ENCODE measurements at regions not wholly inside any gene's neighbourhood (a gene's known extent, or its start where the extent isn't known, plus 50 kb on each side); places are given as distances from the start of the nearest gene placed in this dataset.

- no peaks in the 10 kb centered on the region for H3K4me1 ChIP-seq
- no peaks in the 10 kb centered on the region for H3K79me2 ChIP-seq
- H3K27ac ChIP-seq = no peak overlapping the region
- TF ChIP-seq CTCF (IDR thresholded peaks at IDR 0.05) = no peak
- H2AFZ ChIP-seq = no peak overlapping the region
- H3K9me3 ChIP-seq (ENCODE audit: control insufficient read depth, low read length) = no peaks in the 10 kb centered on the region
- no peak overlapping the region for H3K4me3 ChIP-seq (ENCODE audit: low read depth, low read length)
- H3K9ac ChIP-seq = no peak overlapping the region
- no peaks in the 10 kb centered on the region for H3K36me3 ChIP-seq (ENCODE audit: control insufficient read depth, insufficient read depth, low read length)
- H3K4me2 ChIP-seq (ENCODE audit: low read length) = no peak overlapping the region
- H3K27me3 ChIP-seq (ENCODE audit: control insufficient read depth, insufficient read depth, low read length) = no peaks in the 10 kb centered on the region
Observed at GRCh38 chr2:42859791-42860190, 67.4 kb upstream of the HAAO start.

- no peaks in the 10 kb centered on the region for H3K79me2 ChIP-seq
- no peaks in the 10 kb centered on the region for H3K4me1 ChIP-seq
- peak; percentile 87 for TF ChIP-seq CTCF (IDR thresholded peaks at IDR 0.05)
- H3K27me3 ChIP-seq (ENCODE audit: control insufficient read depth, insufficient read depth, low read length) = no peaks in the 10 kb centered on the region
- no peak overlapping the region for H3K4me3 ChIP-seq (ENCODE audit: low read depth, low read length)
- H3K36me3 ChIP-seq (ENCODE audit: control insufficient read depth, insufficient read depth, low read length) = no peaks in the 10 kb centered on the region
- no peak overlapping the region for H3K27ac ChIP-seq
- no peak overlapping the region for H3K4me2 ChIP-seq (ENCODE audit: low read length)
- no peak overlapping the region for H2AFZ ChIP-seq
- H3K9ac ChIP-seq = no peak overlapping the region
- no peaks in the 10 kb centered on the region for H3K9me3 ChIP-seq (ENCODE audit: control insufficient read depth, low read length)
Observed at GRCh38 chr2:42859006-42859552, 66.7 kb upstream of the HAAO start.

GRCh38 chr2:42858140-42859005 lies 66.0 kb upstream of the HAAO start:
- no peak overlapping the region for H3K4me2 ChIP-seq (ENCODE audit: low read length)
- no peak overlapping the region for H3K27ac ChIP-seq
- no peaks in the 10 kb centered on the region for H3K79me2 ChIP-seq
- no peaks in the 10 kb centered on the region for H3K36me3 ChIP-seq (ENCODE audit: control insufficient read depth, insufficient read depth, low read length)
- no peaks in the 10 kb centered on the region for H3K4me1 ChIP-seq
- H3K9me3 ChIP-seq (ENCODE audit: control insufficient read depth, low read length) = no peaks in the 10 kb centered on the region
- H3K27me3 ChIP-seq (ENCODE audit: control insufficient read depth, insufficient read depth, low read length) = no peaks in the 10 kb centered on the region
- H3K9ac ChIP-seq = no peak overlapping the region
- TF ChIP-seq CTCF (IDR thresholded peaks at IDR 0.05) = no peak
- no peak overlapping the region for H3K4me3 ChIP-seq (ENCODE audit: low read depth, low read length)
- no peak overlapping the region for H2AFZ ChIP-seq

- Histone ChIP-seq H3K27me3 (ENCODE audit: control insufficient read depth, insufficient read depth, low read length) (no peaks in the 10 kb centered on the region), H3K9me3 (ENCODE audit: control insufficient read depth, low read length) (no peaks in the 10 kb centered on the region), H3K4me2 (ENCODE audit: low read length) (no peak overlapping the region), H3K4me3 (ENCODE audit: low read depth, low read length) (no peak overlapping the region), H3K79me2 (no peaks in the 10 kb centered on the region), H3K4me1 (no peaks in the 10 kb centered on the region), H2AFZ (no peak overlapping the region), H3K9ac (no peak overlapping the region), H3K27ac (no peak overlapping the region), H3K36me3 (ENCODE audit: control insufficient read depth, insufficient read depth, low read length) (no peaks in the 10 kb centered on the region)
- no peak for TF ChIP-seq CTCF (IDR thresholded peaks at IDR 0.05)
Observed at GRCh38 chr2:42856891-42857632, 64.7 kb upstream of the HAAO start.

Measured in parathyroid adenoma (tissue), 2 donors.